T-helper 17 cell (primary cell): ENCODE measurements at regions not wholly inside any gene's neighbourhood (a gene's known extent, or its start where the extent isn't known, plus 50 kb on each side); places are given as distances from the start of the nearest gene placed in this dataset.
"Not testable (repeated sequence)": the region's sequence is repeated elsewhere in the genome, so short reads cannot be mapped to it uniquely, and the experiment has no call there.

Experiments used
- ATAC-seq: fragments of 150-1000 bp; cut with Tn5 transposase; 2 replicates; pipeline ENCODE4 v1.10.0; 2021; ENCODE audit warnings: mild to moderate bottlenecking, moderate library complexity
- DNase-seq, 3 donors: peaks; one replicate each; pipeline versions ENCODE4 v3.0.0 to v3.0.0-alpha.2; 2020 to 2021
- H3K9me3 ChIP-seq: one replicate; pipeline ENCODE4 v1.7.0; 2013; ENCODE audit warnings: low read length, mild to moderate bottlenecking; ENCODE audit not compliant: control insufficient read depth, poor library complexity, severe bottlenecking
- H3K27ac Mint-ChIP-seq: one replicate; pipeline ENCODE4 v1.8.0; 2022; ENCODE audit warnings: mild to moderate bottlenecking, moderate library complexity, mixed read lengths
- H3K27me3 Mint-ChIP-seq: one replicate; pipeline ENCODE4 v1.8.0; 2022; ENCODE audit warnings: mixed read lengths
- H3K36me3 Mint-ChIP-seq: one replicate; pipeline ENCODE4 v1.8.0; 2022; ENCODE audit warnings: low read depth, mixed read lengths
- H3K4me1 Mint-ChIP-seq: one replicate; pipeline ENCODE4 v1.8.0; 2022; ENCODE audit warnings: mild to moderate bottlenecking, mixed read lengths
- H3K4me3 Mint-ChIP-seq: one replicate; pipeline ENCODE4 v1.8.0; 2022; ENCODE audit warnings: mild to moderate bottlenecking, moderate library complexity, mixed read lengths

- H3K4me3 Mint-ChIP-seq: peak overlapping the region; percentile 33
- no peak overlapping the region for H3K27ac Mint-ChIP-seq
- DNase-seq: no peak
- ATAC-seq: no peak
- H3K9me3 ChIP-seq: no peaks in the 10 kb centered on the region
- peaks cover 53% of the 10 kb centered on the region for H3K27me3 Mint-ChIP-seq
- peaks cover 5% of the 10 kb centered on the region for H3K4me1 Mint-ChIP-seq
- peaks cover 3% of the 10 kb centered on the region for H3K36me3 Mint-ChIP-seq
Measured at GRCh38 chr2:58428096-58429013, 187.2 kb upstream of the FANCL start.

DNA sequence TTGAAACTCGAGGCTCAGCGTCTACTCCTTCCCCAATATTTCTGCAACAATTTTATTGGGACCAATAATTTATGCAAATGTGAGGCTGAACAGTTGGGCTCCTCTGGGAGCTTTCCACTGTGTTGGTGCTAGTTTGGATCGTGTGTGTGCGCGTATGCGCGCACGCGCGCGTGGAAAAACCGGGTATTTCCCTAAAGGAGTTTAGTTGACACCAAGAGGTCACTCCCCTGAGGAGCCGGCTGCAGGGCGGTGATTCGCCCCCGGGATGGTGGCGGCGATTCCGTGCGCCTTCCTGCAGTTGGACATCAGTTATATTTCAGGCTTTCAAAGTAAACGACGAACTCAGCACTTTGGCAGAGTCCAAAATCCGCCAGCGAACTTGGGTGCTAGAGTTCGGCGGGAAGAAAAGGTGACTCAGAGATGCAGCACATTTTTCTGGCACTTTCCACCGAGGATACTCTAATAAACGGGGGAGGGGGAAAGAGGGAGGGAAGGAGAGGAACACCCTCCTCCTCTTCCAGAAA, 186.5 kb upstream of the FANCL start:
- no peaks in the 10 kb centered on the region for H3K9me3 ChIP-seq
- ATAC-seq (no peak), DNase-seq (no peak)
- peak overlapping the region; percentile 33 for H3K4me3 Mint-ChIP-seq
- peaks cover 3% of the 10 kb centered on the region for H3K36me3 Mint-ChIP-seq
- H3K4me1 Mint-ChIP-seq: peaks cover 5% of the 10 kb centered on the region
- peaks cover 48% of the 10 kb centered on the region for H3K27me3 Mint-ChIP-seq
- H3K27ac Mint-ChIP-seq: no peak overlapping the region

- no peak overlapping the region for H3K27ac Mint-ChIP-seq
- ATAC-seq: no peak
- peaks cover 37% of the 10 kb centered on the region for H3K27me3 Mint-ChIP-seq
Measured at GRCh38 chr2:58425368-58425767, 184.2 kb upstream of the FANCL start.

DNA sequence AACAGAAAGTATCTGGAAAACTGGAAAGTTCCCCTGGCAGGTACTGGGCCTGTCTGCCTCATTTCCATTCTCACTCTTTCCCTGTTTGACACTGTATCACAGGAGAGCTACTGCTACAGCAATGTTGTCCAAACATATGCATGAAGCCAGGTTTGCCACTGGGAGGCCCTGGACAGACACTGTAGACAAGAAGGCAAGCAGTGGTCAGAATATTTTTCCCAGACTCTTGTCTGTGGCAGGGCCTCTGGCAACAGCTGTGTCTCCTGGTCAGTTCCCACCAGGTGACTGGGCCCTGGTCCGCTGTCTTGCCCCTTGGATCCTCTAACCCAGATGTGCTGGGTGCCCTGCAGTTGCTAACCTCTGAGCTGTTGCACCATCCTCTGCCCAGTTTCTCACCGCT, 178.9 kb upstream of the FANCL start:
- no peaks in the 10 kb centered on the region for H3K9me3 ChIP-seq
- no peaks in the 10 kb centered on the region for H3K36me3 Mint-ChIP-seq
- DNase-seq (no peak), ATAC-seq (no peak)
- H3K4me1 Mint-ChIP-seq: no peaks in the 10 kb centered on the region
- no peak overlapping the region for H3K27ac Mint-ChIP-seq
- no peaks in the 10 kb centered on the region for H3K27me3 Mint-ChIP-seq
- H3K4me3 Mint-ChIP-seq: no peak overlapping the region

More at GRCh38 chr2:58425368-58425767, 184.2 kb upstream of the FANCL start:
- H3K9me3 ChIP-seq: no peaks in the 10 kb centered on the region
- Mint-ChIP-seq H3K36me3 (peaks cover 3% of the 10 kb centered on the region), H3K4me1 (peaks cover 5% of the 10 kb centered on the region), H3K4me3 (no peak overlapping the region)
- DNase-seq: no peak

DNA sequence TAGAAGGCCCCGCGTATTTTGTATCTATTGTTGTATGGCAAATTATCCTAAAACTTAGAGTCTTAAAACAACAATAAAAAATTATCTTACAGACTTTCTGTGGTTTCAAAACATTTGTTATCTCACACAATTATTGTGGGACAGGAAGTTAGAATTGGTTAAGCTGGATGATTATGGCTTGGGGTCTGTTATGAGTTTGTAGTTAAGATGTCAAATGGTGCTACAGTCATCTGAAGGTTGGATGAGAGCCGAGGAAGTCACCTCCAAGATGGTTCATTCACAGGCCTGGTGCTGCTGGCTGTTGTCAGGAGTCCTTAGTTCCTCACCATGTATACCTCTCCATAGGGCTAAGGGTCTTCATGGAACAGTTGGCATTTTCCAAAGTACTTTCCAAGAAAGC, 175.6 kb upstream of the FANCL start:
- H3K9me3 ChIP-seq: no peaks in the 10 kb centered on the region
- H3K4me1 Mint-ChIP-seq: no peaks in the 10 kb centered on the region
- ATAC-seq (no peak), DNase-seq (no peak)
- H3K4me3 Mint-ChIP-seq: no peak overlapping the region
- no peak overlapping the region for H3K27ac Mint-ChIP-seq
- no peaks in the 10 kb centered on the region for H3K36me3 Mint-ChIP-seq
- no peaks in the 10 kb centered on the region for H3K27me3 Mint-ChIP-seq

DNA sequence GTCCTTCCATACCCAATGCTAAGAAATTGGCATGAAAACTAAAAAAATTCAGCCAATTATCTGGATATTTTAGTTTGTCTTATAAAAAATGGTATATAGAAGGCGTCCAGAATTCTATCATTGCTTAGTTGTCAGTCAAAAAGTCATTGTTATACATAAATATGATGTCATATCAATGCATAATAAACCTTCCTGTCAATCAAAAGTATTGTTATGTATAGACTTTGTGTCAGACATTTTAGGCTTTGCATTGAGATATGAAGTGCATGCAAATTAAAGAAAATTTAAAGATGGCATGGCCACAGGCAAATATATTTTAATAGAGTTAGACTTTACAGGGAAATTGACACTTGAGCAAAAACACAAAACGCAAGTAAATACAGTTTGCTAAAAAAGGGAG, 173.4 kb upstream of the FANCL start:
- H3K9me3 ChIP-seq: no peaks in the 10 kb centered on the region
- Mint-ChIP-seq H3K27me3 (no peaks in the 10 kb centered on the region), H3K36me3 (no peaks in the 10 kb centered on the region), H3K4me1 (no peaks in the 10 kb centered on the region), H3K27ac (no peak overlapping the region), H3K4me3 (no peak overlapping the region)
- DNase-seq (no peak), ATAC-seq (no peak)

DNA sequence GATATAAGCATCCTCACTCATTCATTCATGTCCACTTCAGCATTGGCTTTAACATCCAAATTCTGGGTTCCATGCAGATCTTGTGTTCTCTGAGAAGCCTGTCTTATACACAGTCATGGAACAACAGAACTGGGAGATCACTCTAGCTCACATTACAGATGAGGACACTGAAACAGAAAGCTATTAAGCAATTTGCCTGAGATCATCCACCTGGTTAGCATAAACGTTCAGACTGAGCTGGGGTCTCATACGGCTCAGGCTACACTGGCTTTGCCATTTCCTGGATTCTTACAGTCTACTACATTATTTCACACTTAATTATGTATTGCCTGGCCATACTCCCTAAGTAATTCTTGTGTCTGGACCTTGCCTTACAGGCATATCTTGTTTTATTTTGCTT, 169.4 kb upstream of the FANCL start:
- no peak for DNase-seq
- Mint-ChIP-seq H3K4me3 (no peak overlapping the region), H3K27ac (no peak overlapping the region), H3K36me3 (no peaks in the 10 kb centered on the region), H3K27me3 (peaks cover 7% of the 10 kb centered on the region), H3K4me1 (peaks cover 3% of the 10 kb centered on the region)
- no peaks in the 10 kb centered on the region for H3K9me3 ChIP-seq
- no peak for ATAC-seq

- no peak for DNase-seq
- H3K4me1 Mint-ChIP-seq: peaks cover 4% of the 10 kb centered on the region
Measured at GRCh38 chr2:58407487-58407886, 166.4 kb upstream of the FANCL start.

DNA sequence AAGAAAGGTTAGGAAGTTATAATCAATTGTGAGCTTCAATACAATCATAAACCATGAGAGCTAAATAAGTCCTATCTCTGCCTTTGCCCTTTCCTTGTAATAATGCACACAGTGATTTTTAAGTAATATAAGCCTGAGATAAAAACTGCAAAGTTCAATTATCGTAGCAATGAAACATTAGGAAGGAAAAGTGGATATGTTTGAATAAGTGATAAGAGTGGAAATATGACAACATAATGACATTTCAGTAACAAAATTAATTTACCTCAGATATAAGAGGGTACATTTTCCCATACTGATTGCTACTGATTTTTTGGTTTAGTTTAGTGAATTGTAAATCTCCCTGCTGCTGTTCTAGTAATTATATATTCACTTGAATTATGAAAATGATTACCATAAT, 164.2 kb upstream of the FANCL start:
- Mint-ChIP-seq H3K27ac (no peak overlapping the region), H3K4me3 (no peak overlapping the region), H3K27me3 (peaks cover 7% of the 10 kb centered on the region), H3K4me1 (peaks cover 4% of the 10 kb centered on the region), H3K36me3 (no peaks in the 10 kb centered on the region)
- H3K9me3 ChIP-seq: no peaks in the 10 kb centered on the region
- DNase-seq (no peak), ATAC-seq (no peak)

More at GRCh38 chr2:58407487-58407886, 166.4 kb upstream of the FANCL start:
- no peaks in the 10 kb centered on the region for H3K36me3 Mint-ChIP-seq
- H3K9me3 ChIP-seq: no peaks in the 10 kb centered on the region
- H3K27ac Mint-ChIP-seq: no peak overlapping the region
- no peak for ATAC-seq
- peaks cover 7% of the 10 kb centered on the region for H3K27me3 Mint-ChIP-seq
- no peak overlapping the region for H3K4me3 Mint-ChIP-seq

GRCh38 chr2:58401936-58402335, 160.8 kb upstream of the FANCL start:
- no peak for ATAC-seq
- no peaks in the 10 kb centered on the region for H3K36me3 Mint-ChIP-seq
- H3K27me3 Mint-ChIP-seq: peaks cover 11% of the 10 kb centered on the region

GRCh38 chr2:58398406-58398805, 157.3 kb upstream of the FANCL start:
- ATAC-seq: no peak
- DNase-seq: no peak
- Mint-ChIP-seq H3K27ac (no peak overlapping the region), H3K36me3 (no peaks in the 10 kb centered on the region), H3K4me3 (no peak overlapping the region), H3K4me1 (peaks cover 2% of the 10 kb centered on the region), H3K27me3 (peaks cover 23% of the 10 kb centered on the region)
- H3K9me3 ChIP-seq: no peaks in the 10 kb centered on the region

More at GRCh38 chr2:58401936-58402335, 160.8 kb upstream of the FANCL start:
- Mint-ChIP-seq H3K4me3 (no peak overlapping the region), H3K4me1 (peaks cover 4% of the 10 kb centered on the region), H3K27ac (no peak overlapping the region)
- no peak for DNase-seq
- H3K9me3 ChIP-seq: no peaks in the 10 kb centered on the region

DNA sequence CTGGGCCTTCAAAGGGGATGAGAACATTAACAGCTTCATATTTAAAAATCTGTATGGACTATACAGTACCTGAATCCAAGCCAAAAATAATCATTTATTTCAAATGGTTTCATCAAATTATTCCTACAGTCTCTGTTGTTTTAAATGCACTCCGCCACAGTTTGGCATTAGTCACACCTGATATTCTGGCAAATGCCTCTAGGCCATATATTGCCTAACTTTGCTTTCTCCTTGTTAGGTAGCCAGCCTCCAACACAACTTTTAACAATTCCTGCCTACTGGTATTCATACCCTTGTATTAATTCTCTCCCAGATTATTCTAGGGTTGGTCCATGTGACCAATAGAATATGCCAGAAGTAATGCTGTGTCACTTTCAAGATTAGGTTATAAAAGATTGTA, 146.6 kb upstream of the FANCL start:
- no peaks in the 10 kb centered on the region for H3K9me3 ChIP-seq
- ATAC-seq: no peak
- no peaks in the 10 kb centered on the region for H3K27me3 Mint-ChIP-seq
- no peak overlapping the region for H3K4me3 Mint-ChIP-seq
- H3K27ac Mint-ChIP-seq: no peak overlapping the region
- H3K36me3 Mint-ChIP-seq: no peaks in the 10 kb centered on the region
- DNase-seq: no peak
- H3K4me1 Mint-ChIP-seq: no peaks in the 10 kb centered on the region

- ATAC-seq, H3K36me3 Mint-ChIP-seq: not testable (repeated sequence)
Measured at GRCh38 chr2:58386904-58387303, 145.8 kb upstream of the FANCL start.

GRCh38 chr2:58378152-58378551, 137.0 kb upstream of the FANCL start:
- no peak overlapping the region for H3K27ac Mint-ChIP-seq
- DNase-seq: no peak
- H3K4me1 Mint-ChIP-seq: no peaks in the 10 kb centered on the region
- H3K4me3 Mint-ChIP-seq: no peak overlapping the region
- no peaks in the 10 kb centered on the region for H3K9me3 ChIP-seq
- no peak for ATAC-seq
- H3K27me3 Mint-ChIP-seq: no peaks in the 10 kb centered on the region
- H3K36me3 Mint-ChIP-seq: no peaks in the 10 kb centered on the region

More at GRCh38 chr2:58386904-58387303, 145.8 kb upstream of the FANCL start:
- H3K4me1 Mint-ChIP-seq, DNase-seq, H3K27ac Mint-ChIP-seq, H3K9me3 ChIP-seq, H3K4me3 Mint-ChIP-seq, H3K27me3 Mint-ChIP-seq: not testable (repeated sequence)
